ENCODE measurements at regions not wholly inside any gene's neighbourhood (a gene's known extent, or its start where the extent isn't known, plus 50 kb on each side); places are given as distances from the start of the nearest gene placed in this dataset.

- no peak for TF ChIP-seq CTCF (IDR thresholded peaks at IDR 0.05)
- TF ChIP-seq MAX (CRISPR knock-in tag; IDR thresholded peaks at IDR 0.05) = no peak
- no peak for TF ChIP-seq GRHL2 (CRISPR knock-in tag; IDR thresholded peaks at IDR 0.05; ENCODE audit: insufficient replicate concordance, severe bottlenecking)
- no peak for TF ChIP-seq JUN (CRISPR knock-in tag; IDR thresholded peaks at IDR 0.05)
- TF ChIP-seq MLX (CRISPR knock-in tag; IDR thresholded peaks at IDR 0.05) = no peak
- no peak for TF ChIP-seq ZNF263 (CRISPR knock-in tag; IDR thresholded peaks at IDR 0.05; ENCODE audit: low read depth)
- TF ChIP-seq ATF6 (CRISPR knock-in tag; IDR thresholded peaks at IDR 0.05) = no peak
Measured at GRCh38 chr21:28872218-28872617, 120.5 kb downstream of the LTN1 start.
